ENCODE measurements at regions not wholly inside any gene's neighbourhood (a gene's known extent, or its start where the extent isn't known, plus 50 kb on each side); places are given as distances from the start of the nearest gene placed in this dataset.

DNA sequence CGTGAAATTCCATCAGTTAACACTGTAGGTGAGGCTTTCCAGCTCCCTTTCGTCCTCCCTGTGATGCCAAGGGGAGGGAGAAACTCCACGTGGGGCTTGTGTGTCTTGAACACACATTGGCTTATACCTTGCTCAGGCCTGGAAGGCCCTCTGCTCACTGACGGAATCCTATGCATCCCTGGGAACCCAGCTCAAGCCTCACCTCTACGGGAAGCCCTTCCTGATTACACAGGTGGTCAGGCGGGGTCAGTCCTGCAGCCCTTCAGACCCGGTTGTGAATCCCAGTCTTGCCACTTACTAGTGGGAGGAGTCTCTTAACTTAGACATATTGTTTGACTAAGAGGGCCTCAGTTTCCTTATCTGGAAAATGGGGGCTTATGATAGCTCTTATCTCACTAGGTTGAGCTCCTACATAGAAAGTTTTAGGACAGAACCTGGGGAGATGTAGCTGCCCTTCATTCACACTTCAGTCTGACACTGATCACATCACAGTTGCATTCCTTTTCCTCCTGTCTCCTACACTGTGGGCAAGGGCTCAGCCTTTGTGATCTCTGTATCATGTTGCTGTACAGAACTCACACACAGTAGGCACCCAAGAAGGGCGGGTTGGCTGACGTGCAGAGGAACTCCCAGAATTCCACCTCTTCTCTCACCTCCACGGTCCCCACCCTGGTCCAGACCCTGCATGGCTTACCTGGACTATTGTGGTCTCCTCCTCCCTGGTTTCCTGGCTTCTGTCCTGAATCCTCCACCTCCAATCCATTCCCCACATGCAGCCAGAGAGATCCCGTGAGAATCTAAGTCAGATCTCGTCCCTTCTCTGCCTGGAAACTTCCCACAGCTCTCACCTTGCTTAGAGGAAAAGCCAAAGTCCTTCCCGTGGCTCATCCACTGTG, 129.6 kb downstream of the CEBPB start:
- Histone ChIP-seq H3K27ac (peak overlapping the region; percentile 36), H3K27me3 (ENCODE audit: insufficient read depth in 3 of 3, low read length in 2 of 3) (no peaks in the 10 kb centered on the region), H3K9me3 (no peaks in the 10 kb centered on the region), H3K36me3 (ENCODE audit: insufficient read depth in 1 of 2, low read depth in 1 of 2) (no peaks in the 10 kb centered on the region), H3K4me1 (peaks cover 17% of the 10 kb centered on the region), H3K4me3 (peak overlapping the region; percentile 42)
- ATAC-seq (peak in 1 of 4 donors; percentile 6), DNase-seq (no peak)
- intact Hi-C loops (cut with DNase I) = no loop called here
- TF ChIP-seq, protein P1, sequence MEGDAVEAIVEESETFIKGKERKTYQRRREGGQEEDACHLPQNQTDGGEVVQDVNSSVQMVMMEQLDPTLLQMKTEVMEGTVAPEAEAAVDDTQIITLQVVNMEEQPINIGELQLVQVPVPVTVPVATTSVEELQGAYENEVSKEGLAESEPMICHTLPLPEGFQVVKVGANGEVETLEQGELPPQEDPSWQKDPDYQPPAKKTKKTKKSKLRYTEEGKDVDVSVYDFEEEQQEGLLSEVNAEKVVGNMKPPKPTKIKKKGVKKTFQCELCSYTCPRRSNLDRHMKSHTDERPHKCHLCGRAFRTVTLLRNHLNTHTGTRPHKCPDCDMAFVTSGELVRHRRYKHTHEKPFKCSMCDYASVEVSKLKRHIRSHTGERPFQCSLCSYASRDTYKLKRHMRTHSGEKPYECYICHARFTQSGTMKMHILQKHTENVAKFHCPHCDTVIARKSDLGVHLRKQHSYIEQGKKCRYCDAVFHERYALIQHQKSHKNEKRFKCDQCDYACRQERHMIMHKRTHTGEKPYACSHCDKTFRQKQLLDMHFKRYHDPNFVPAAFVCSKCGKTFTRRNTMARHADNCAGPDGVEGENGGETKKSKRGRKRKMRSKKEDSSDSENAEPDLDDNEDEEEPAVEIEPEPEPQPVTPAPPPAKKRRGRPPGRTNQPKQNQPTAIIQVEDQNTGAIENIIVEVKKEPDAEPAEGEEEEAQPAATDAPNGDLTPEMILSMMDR (IDR thresholded peaks at IDR 0.05) = no peak
- WGBS, 3 donors = 82 to 85% (median 83%) methylated on average over 13 of the region's 13 CpGs

DNA sequence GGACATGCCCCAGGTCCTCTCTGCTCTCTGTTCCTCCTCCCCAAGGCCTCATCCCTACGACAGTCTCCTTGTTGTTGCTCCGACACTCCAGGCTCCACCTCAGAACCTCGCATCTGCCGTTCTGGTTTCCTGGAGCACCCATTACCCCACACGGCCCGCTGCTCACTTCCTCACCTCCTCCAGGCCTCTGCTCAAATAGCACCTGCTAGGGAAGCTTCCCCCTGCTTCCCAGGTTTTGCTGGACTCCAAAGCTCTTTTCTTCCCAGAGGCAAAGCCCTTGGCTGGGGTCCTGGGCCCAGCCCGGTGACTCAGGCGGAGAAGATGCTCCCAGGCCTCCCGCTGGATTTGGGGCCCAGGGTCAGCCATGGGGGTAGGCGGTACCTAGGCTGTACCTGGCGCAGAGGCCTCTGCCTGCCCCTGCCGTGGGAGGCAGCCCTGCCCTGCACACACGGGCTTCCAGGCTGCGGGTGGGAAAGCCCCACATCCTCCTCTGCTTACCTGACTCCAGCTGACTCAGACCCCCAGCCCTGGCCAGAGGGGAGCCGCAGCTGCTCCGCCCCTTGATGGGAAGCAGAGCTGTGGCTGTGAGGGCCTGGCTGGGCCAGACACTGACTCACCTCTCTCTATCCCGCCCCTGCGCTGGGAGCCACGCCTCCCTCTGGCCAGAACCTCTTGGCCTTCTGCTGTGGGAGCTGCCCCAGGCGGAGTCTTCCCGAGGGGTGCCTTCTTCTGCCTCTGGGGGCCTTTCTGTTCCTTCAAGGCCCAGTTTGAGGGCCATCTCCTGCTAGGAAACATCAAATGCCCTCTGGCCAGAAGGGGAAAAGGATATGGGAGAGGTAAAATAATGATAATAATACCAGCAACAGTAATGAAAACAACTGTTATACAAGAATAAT, 130.5 kb downstream of the CEBPB start:
- 52 to 65% (median 53%) methylated on average over 21 of the region's 21 CpGs for WGBS, 3 donors
- H3K9me3 ChIP-seq = no peaks in the 10 kb centered on the region
- intact Hi-C loops (cut with DNase I) = no loop called here
- H3K4me1 ChIP-seq = peaks cover 17% of the 10 kb centered on the region
- TF ChIP-seq, protein P1 (IDR thresholded peaks at IDR 0.05) = no peak
- peak overlapping the region; percentile 42 for H3K4me3 ChIP-seq
- peak; percentile 91 to 94 for DNase-seq
- peak overlapping the region; percentile 57 for H3K27ac ChIP-seq
- no peaks in the 10 kb centered on the region for H3K36me3 ChIP-seq (ENCODE audit: insufficient read depth in 1 of 2, low read depth in 1 of 2)
- ATAC-seq = peak; percentile 95 to 98 (median 96)
- H3K27me3 ChIP-seq (ENCODE audit: insufficient read depth in 3 of 3, low read length in 2 of 3) = no peaks in the 10 kb centered on the region

DNA sequence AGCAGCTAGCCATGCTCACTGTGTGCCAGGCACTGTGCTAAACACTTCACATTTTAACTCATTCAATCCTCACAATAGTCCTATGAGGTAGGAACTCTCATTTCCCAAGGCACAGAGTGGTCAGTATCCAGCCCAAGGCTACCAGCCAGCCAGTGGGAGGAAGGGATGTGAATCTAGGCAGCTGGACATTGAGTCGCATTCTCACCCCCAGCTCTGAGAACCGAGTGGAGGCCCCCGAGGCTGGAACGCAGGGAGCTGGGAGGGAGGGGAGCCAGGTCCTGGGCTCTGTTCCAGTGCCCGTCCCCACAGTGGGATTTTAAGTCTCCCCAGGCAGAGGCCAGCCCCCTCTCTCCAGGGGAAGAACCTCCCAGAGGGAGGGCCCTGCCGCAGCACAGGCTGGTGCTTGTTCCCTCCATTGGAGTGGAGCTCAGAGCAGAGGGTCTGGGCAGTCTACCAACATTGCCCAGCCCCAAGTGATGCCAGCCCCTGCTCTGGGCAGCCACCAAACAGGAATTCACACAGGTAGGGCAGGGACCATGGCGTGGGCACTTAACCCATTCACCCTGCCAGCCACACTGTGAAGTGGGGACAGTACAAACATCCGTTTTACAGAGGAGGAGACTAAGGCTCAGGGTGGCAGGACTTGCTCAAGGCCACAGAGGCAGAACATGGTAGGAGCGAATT, 131.3 kb downstream of the CEBPB start:
- Histone ChIP-seq H3K4me1 (peaks cover 17% of the 10 kb centered on the region), H3K9me3 (no peaks in the 10 kb centered on the region), H3K36me3 (ENCODE audit: insufficient read depth in 1 of 2, low read depth in 1 of 2) (no peaks in the 10 kb centered on the region), H3K27me3 (ENCODE audit: insufficient read depth in 3 of 3, low read length in 2 of 3) (no peaks in the 10 kb centered on the region), H3K27ac (peak overlapping the region; percentile 57), H3K4me3 (peak overlapping the region; percentile 42)
- DNase-seq (no peak), ATAC-seq (no peak)
- WGBS, 3 donors = 59 to 62% (median 59%) methylated on average over 9 of the region's 9 CpGs
- TF ChIP-seq, protein P1 (IDR thresholded peaks at IDR 0.05) = no peak
- intact Hi-C loops (cut with DNase I) = no loop called here

DNA sequence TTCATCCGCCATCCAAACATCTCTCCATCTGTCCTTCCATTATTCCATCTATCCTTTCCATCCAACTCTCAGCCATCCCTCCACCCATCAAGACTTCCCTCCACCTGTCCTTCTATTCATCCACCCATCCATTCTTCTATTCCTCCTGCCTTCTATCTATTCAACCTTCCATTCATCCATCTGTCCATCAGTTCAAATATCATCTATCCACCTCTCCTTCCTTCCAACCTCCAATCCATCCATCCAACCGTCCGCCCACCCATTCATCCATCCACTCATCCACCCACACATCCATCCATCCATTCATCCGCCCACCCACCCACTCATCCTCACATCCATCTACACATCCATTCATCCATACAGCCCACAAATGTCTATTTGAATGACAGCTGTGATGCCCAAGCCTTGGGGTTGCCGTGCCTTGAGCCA, 132.1 kb downstream of the CEBPB start:
- Histone ChIP-seq H3K4me3 (no peak overlapping the region), H3K27me3 (ENCODE audit: insufficient read depth in 3 of 3, low read length in 2 of 3) (no peaks in the 10 kb centered on the region), H3K27ac (no peak overlapping the region), H3K9me3 (no peaks in the 10 kb centered on the region), H3K36me3 (ENCODE audit: insufficient read depth in 1 of 2, low read depth in 1 of 2) (no peaks in the 10 kb centered on the region), H3K4me1 (peaks cover 17% of the 10 kb centered on the region)
- DNase-seq = no peak
- ATAC-seq = no peak
- intact Hi-C loops (cut with DNase I) = no loop called here
- WGBS, 3 donors = 92 to 98% (median 96%) methylated on average over 5 of the region's 5 CpGs
- TF ChIP-seq, protein P1 (IDR thresholded peaks at IDR 0.05) = no peak
